ENCODE measurements at regions not wholly inside any gene's neighbourhood (a gene's known extent, or its start where the extent isn't known, plus 50 kb on each side); places are given as distances from the start of the nearest gene placed in this dataset.
A peak's percentile ranks its signal among the peaks of the same experiment; 100 is the strongest.

DNA sequence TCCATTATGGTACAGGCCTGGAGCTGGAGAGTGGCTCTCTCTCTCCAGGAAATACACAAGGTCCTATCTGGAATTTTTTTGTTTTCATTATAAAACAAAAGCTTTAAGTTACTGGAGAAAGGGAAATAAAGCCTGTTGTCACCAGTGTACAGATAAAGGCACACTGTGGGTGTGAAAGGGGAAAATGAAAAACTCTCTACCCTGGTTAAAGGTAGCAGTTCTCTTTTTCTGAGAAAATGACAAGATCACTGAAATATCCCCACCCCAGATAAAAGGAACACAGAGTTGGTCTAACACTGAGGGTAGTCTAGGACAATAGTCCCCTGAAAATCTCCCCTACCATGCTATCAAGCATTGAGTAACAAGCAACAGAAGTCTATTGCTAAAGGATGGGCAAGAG lies 438.7 kb downstream of the MBD2 start:
- Mint-ChIP-seq H3K9me3 (ENCODE audit: unreplicated experiment) (no peaks in the 10 kb centered on the region), H3K4me1 (ENCODE audit: low read depth, unreplicated experiment) (no peaks in the 10 kb centered on the region), H3K4me3 (ENCODE audit: unreplicated experiment) (no peak overlapping the region), H3K36me3 (ENCODE audit: unreplicated experiment) (no peaks in the 10 kb centered on the region), H3K27me3 (ENCODE audit: unreplicated experiment) (no peaks in the 10 kb centered on the region), H3K27ac (ENCODE audit: unreplicated experiment) (no peak overlapping the region)
- no peak for DNase-seq
- TF ChIP-seq CTCF (IDR thresholded peaks at IDR 0.05; ENCODE audit: partially characterized antibody, unreplicated experiment), result no peak

- H3K27me3 Mint-ChIP-seq (ENCODE audit: unreplicated experiment), result no peaks in the 10 kb centered on the region
- no peaks in the 10 kb centered on the region for H3K4me1 Mint-ChIP-seq (ENCODE audit: low read depth, unreplicated experiment)
- no peak for TF ChIP-seq CTCF (IDR thresholded peaks at IDR 0.05; ENCODE audit: partially characterized antibody, unreplicated experiment)
- no peak overlapping the region for H3K27ac Mint-ChIP-seq (ENCODE audit: unreplicated experiment)
- H3K36me3 Mint-ChIP-seq (ENCODE audit: unreplicated experiment), result no peaks in the 10 kb centered on the region
- H3K9me3 Mint-ChIP-seq (ENCODE audit: unreplicated experiment), result no peaks in the 10 kb centered on the region
- no peak overlapping the region for H3K4me3 Mint-ChIP-seq (ENCODE audit: unreplicated experiment)
- DNase-seq, result no peak
Observed at GRCh38 chr18:53784253-53784652, 440.2 kb downstream of the MBD2 start.

GRCh38 chr18:53780666-53781065 lies 443.8 kb downstream of the MBD2 start:
- H3K27ac Mint-ChIP-seq (ENCODE audit: unreplicated experiment), result no peak overlapping the region
- TF ChIP-seq CTCF (IDR thresholded peaks at IDR 0.05; ENCODE audit: partially characterized antibody, unreplicated experiment), result no peak
- DNase-seq, result no peak
- H3K9me3 Mint-ChIP-seq (ENCODE audit: unreplicated experiment), result no peaks in the 10 kb centered on the region
- no peaks in the 10 kb centered on the region for H3K4me1 Mint-ChIP-seq (ENCODE audit: low read depth, unreplicated experiment)
- H3K27me3 Mint-ChIP-seq (ENCODE audit: unreplicated experiment), result no peaks in the 10 kb centered on the region
- no peaks in the 10 kb centered on the region for H3K36me3 Mint-ChIP-seq (ENCODE audit: unreplicated experiment)
- H3K4me3 Mint-ChIP-seq (ENCODE audit: unreplicated experiment), result no peak overlapping the region

DNA sequence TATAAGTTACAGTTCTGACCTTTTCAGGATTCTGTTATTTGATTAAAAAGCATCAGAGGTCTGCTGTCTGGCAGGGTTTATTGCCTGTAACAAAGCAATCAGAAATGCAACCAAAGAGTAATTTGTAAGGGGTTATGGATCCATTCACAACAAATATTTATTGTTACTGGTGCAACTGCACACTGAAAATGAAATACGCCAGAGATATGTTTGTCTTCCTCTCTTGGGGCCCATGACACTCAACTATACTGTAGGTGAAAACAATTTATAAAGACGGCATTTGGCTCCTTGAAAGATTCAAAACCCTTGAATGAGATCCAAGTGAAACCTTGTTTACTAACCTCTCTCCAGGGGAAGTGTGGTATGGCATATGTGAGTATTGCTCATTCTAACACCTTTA lies 452.2 kb downstream of the MBD2 start:
- Mint-ChIP-seq H3K27ac (ENCODE audit: unreplicated experiment) (no peak overlapping the region), H3K4me1 (ENCODE audit: low read depth, unreplicated experiment) (no peaks in the 10 kb centered on the region), H3K9me3 (ENCODE audit: unreplicated experiment) (peaks cover 2% of the 10 kb centered on the region), H3K4me3 (ENCODE audit: unreplicated experiment) (no peak overlapping the region), H3K27me3 (ENCODE audit: unreplicated experiment) (no peaks in the 10 kb centered on the region), H3K36me3 (ENCODE audit: unreplicated experiment) (peaks cover 7% of the 10 kb centered on the region)
- no peak for DNase-seq
- TF ChIP-seq CTCF (IDR thresholded peaks at IDR 0.05; ENCODE audit: partially characterized antibody, unreplicated experiment), result no peak

GRCh38 chr18:53771664-53772063 lies 452.8 kb downstream of the MBD2 start:
- Mint-ChIP-seq H3K4me3 (ENCODE audit: unreplicated experiment) (no peak overlapping the region), H3K4me1 (ENCODE audit: low read depth, unreplicated experiment) (no peaks in the 10 kb centered on the region), H3K27me3 (ENCODE audit: unreplicated experiment) (no peaks in the 10 kb centered on the region), H3K9me3 (ENCODE audit: unreplicated experiment) (peaks cover 3% of the 10 kb centered on the region), H3K36me3 (ENCODE audit: unreplicated experiment) (peaks cover 7% of the 10 kb centered on the region), H3K27ac (ENCODE audit: unreplicated experiment) (peak overlapping the region; percentile 48)
- no peak for TF ChIP-seq CTCF (IDR thresholded peaks at IDR 0.05; ENCODE audit: partially characterized antibody, unreplicated experiment)
- no peak for DNase-seq

Data from glutamatergic neuron (in vitro differentiated cells).